ENCODE measurements at regions not wholly inside any gene's neighbourhood (a gene's known extent, or its start where the extent isn't known, plus 50 kb on each side); places are given as distances from the start of the nearest gene placed in this dataset.

DNA sequence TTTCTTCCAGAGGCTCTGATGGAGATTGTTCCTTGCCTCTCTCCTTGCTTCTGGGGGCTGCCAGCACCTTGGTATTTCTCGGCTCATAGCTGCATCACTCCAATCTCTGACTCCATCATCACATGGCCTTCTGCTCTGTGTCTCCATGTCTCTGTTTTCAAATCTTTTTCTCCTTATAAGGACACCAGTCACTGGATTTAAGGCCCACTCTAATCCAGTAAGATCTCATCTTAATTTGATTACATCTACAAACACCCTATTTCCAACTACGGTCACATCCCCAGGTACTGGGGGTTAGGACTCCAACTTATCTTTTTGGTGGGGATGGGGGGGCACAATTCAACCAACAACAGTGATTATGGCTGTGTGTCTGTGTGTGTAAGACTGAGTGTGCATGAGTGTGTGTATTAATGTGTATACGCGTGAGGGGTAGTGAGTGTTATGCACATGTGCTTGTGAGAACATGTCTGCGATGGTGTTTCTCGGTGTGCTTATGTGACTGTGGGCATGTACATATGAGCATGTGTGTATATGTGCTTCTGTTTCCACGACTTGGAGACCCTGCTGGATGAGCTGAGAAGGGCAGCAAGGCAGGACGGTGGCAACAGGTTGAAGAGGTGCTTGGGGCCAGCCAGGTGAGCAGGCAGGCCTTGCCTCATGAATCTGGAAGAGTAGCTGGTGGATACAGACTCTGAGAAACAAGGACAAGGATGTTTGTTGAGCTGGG lies 130.5 kb downstream of the MRPL14 start:
- TF ChIP-seq, protein P1, sequence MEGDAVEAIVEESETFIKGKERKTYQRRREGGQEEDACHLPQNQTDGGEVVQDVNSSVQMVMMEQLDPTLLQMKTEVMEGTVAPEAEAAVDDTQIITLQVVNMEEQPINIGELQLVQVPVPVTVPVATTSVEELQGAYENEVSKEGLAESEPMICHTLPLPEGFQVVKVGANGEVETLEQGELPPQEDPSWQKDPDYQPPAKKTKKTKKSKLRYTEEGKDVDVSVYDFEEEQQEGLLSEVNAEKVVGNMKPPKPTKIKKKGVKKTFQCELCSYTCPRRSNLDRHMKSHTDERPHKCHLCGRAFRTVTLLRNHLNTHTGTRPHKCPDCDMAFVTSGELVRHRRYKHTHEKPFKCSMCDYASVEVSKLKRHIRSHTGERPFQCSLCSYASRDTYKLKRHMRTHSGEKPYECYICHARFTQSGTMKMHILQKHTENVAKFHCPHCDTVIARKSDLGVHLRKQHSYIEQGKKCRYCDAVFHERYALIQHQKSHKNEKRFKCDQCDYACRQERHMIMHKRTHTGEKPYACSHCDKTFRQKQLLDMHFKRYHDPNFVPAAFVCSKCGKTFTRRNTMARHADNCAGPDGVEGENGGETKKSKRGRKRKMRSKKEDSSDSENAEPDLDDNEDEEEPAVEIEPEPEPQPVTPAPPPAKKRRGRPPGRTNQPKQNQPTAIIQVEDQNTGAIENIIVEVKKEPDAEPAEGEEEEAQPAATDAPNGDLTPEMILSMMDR (IDR thresholded peaks at IDR 0.05): no peak
- TF ChIP-seq POLR2A (IDR thresholded peaks at IDR 0.05): no peak

Measured in esophagus squamous epithelium (tissue), 4 donors.